GM12873 (cell line): ENCODE measurements at regions not wholly inside any gene's neighbourhood (a gene's known extent, or its start where the extent isn't known, plus 50 kb on each side); places are given as distances from the start of the nearest gene placed in this dataset.

Experiments
- TF ChIP-seq, protein P1 (sequence below): IDR thresholded peaks from 2 replicates; pipeline ENCODE4 v1.5.1; 2012; ENCODE audit warnings: low read depth, mild to moderate bottlenecking, moderate library complexity, low read length, control low read depth; ENCODE audit not compliant: insufficient read depth; ENCODE audit errors: missing control alignments

GRCh38 chr1:64404202-64404601 lies 65.7 kb upstream of the CACHD1 start:
- TF ChIP-seq, protein P1, sequence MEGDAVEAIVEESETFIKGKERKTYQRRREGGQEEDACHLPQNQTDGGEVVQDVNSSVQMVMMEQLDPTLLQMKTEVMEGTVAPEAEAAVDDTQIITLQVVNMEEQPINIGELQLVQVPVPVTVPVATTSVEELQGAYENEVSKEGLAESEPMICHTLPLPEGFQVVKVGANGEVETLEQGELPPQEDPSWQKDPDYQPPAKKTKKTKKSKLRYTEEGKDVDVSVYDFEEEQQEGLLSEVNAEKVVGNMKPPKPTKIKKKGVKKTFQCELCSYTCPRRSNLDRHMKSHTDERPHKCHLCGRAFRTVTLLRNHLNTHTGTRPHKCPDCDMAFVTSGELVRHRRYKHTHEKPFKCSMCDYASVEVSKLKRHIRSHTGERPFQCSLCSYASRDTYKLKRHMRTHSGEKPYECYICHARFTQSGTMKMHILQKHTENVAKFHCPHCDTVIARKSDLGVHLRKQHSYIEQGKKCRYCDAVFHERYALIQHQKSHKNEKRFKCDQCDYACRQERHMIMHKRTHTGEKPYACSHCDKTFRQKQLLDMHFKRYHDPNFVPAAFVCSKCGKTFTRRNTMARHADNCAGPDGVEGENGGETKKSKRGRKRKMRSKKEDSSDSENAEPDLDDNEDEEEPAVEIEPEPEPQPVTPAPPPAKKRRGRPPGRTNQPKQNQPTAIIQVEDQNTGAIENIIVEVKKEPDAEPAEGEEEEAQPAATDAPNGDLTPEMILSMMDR = no peak

GRCh38 chr1:64405833-64406232 lies 64.1 kb upstream of the CACHD1 start:
- TF ChIP-seq, protein P1 = no peak

DNA sequence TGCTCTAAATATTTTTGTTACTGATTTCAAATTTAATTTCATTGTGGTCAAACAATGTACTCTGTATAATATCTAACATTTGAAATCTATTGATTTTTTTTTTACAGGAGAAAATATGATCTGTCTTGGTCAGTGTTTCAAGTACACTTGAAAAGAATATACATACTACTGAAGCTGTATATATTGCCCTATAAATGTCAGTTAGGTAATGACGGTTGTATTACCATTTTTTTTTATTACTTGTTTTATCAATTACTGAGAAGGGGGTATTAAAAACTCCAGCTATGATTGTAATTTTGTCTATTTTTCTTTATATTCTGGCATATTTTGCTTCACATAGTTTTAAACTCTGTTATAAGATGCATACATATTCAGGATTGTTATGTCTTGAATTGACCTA lies 59.7 kb upstream of the CACHD1 start:
- TF ChIP-seq, protein P1 = no peak

- TF ChIP-seq, protein P1 = no peak
Measured at GRCh38 chr1:64417803-64418202, 52.1 kb upstream of the CACHD1 start.
